Fibroblast of skin of back (primary cell): ENCODE measurements at regions not wholly inside any gene's neighbourhood (a gene's known extent, or its start where the extent isn't known, plus 50 kb on each side); places are given as distances from the start of the nearest gene placed in this dataset.
"Not testable (repeated sequence)": the region's sequence is repeated elsewhere in the genome, so short reads cannot be mapped to it uniquely, and the experiment has no call there.

Experiments used
- DNase-seq: peaks from one replicate; pipeline ENCODE4 v3.0.0-alpha.2; 2013

DNA sequence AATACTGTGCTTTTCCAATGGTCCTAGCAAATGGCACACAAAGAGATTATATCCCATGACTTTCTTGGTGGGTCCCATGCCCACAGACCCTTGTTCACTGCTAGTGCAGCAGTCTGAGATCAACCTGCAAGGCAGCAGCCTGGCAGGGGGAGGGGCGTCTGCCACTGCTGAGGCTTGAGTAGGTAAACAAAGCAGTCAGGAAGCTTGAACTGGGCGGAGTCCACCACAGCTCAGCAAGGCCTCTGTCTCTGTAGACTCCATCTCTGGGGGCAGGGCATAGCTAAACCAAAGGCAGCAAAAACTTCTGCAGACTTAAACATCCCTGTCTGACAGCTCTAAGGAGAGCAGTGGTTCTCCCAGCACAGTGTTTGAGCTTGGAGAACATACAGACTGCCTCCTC lies 82.9 kb downstream of the ZNF737 start:
- DNase-seq = no peak

DNA sequence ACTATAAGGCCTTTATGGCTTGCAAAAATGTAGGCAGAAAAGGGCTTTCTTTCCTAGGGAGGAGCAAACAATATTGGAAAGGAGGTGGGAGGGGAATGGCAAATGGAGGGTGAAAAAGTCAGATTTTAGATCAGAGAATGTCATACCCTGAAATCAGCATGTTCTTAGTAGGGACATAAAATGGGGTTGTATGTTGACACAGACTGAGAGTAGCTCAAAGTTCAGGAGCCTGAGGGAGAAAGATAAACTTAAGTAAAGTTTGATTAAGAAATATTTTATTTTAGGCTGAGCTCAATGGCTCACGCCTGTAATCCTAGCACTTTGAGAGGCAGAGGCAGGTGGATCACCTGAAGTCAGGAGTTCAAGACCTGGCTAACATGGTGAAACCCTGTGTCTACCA lies 83.8 kb downstream of the ZNF737 start:
- no peak for DNase-seq

DNA sequence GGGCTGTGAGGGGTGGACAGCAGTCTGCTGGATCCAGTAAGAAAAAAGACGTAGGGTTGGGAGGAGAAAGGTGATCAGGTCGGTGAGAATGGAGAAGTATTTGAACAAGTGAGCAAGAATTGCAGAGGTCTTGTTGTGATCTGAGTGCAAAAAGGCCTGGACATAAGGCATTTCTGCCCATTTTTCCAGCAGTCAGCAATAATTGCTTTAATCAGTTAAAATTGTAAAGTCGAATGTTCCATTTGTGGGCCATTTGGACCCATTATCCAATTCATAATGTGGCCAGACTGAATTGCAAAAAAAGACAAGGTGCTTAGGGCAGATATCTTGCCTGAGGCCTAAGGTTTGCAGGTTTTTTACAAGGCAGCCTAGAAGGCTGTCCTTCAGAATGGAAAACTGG lies 86.1 kb downstream of the ZNF737 start:
- DNase-seq = no peak

DNA sequence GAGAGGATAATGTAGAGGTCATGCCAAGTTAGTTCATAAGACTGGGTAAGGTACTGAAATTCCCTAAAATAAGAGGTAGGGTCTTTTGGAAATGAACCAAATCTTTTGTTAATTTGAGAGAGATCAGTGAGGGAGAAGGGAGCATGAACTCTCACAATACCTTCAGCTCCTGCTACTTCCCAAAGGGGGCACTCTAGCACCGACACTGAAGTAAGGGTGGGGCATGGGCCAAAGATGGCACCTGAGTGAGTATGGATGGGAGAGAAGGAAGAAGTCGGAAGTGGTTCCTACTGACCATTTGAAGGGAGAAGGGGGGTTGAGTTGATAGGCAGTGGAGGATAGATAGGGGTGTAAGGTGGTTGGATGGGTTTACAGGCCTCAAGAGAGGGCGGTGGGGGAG lies 86.6 kb downstream of the ZNF737 start:
- no peak for DNase-seq

DNA sequence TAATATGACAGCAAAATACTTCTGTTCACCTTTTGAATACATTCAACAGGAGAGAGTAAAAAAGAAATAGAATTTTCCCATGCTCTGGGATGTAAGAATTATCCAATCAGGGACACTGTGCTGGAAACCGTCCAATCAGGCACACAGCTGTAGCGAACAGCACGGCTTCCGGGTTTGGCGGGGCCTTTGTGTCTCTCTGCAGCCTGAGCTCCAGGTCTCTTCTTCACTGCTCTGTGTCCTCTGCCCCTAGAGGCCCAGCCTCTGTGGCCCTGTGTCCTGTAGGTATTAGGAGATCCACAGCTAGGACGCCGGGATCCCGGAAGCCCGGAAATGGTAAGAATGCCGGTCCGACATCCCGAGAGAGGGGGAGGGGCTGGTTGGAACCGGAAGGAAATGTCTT lies 92.7 kb downstream of the ZNF737 start:
- no peak for DNase-seq

DNA sequence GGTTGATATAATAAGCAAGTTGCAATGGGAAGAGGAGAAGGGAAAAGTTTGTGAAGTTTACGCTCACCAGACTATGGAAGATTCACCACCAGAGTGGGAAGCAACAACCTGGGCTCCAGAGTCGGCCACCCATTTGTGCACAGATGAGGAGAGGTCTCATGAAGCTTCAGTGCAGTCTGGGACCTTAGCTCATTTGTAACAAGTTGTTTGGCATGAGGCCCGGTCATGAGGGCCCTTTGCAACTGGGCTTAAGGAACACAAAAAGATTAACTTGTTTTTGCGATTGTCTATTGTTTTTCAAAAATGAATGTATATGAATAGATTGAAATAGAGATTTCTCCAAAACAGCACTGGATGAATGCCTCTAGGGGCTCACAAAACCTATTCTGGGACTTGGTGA lies 94.2 kb downstream of the ZNF737 start:
- DNase-seq = no peak

DNA sequence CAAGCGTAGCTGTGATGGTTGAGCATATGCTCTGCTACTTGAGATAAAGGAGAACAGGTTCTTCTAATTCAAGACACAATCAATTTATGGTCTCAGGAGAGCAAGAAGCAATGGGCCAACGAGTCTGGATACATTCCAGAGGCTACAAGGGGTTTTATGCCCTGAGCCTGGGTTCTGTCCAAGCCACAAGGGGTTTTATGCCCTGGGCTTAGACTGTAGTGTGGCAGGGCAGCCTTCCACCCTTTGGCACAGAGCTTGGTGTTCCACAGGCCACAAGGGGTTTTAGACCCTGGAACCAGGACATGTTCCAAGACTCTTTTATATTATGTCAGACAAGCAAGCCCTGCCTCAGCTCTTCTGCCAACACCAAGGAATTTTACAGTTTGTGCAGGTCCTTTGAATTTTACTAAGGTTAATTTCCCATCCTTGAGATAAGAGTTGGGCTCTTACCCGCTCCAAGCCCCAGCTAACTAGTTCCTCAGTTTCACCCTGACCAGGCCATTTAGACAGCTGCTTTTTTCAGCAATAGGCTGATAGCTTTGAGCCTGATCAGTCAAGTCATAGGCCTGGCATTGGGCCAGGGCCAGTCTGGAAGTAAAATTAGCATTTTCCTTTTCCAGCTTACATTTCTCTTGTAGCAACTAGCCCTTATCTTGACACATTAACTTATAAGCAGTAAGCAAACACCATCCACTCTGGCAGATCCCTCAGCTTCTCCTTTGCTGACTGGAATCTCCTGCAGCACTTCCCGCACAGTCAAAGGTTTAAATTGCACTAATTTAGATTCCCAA lies 95.0 kb downstream of the ZNF737 start:
- no peak for DNase-seq

DNA sequence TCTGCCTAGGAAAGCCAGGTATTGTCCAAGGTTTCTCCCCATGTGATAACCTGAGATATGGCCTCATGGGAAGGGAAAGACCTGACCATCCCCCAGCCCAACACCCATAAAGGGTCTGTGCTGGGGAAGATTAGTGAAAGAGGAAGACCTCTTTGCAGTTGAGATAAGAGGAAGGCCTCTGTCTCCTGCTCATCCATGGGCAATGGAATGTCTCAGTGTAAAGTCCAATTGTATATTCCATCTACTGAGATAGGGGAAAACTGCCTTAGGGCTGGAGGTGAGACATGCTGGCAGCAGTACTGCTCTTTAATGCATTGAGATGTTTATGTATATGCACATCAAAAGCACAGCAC lies 99.0 kb downstream of the ZNF737 start:
- DNase-seq = not testable (repeated sequence)

DNA sequence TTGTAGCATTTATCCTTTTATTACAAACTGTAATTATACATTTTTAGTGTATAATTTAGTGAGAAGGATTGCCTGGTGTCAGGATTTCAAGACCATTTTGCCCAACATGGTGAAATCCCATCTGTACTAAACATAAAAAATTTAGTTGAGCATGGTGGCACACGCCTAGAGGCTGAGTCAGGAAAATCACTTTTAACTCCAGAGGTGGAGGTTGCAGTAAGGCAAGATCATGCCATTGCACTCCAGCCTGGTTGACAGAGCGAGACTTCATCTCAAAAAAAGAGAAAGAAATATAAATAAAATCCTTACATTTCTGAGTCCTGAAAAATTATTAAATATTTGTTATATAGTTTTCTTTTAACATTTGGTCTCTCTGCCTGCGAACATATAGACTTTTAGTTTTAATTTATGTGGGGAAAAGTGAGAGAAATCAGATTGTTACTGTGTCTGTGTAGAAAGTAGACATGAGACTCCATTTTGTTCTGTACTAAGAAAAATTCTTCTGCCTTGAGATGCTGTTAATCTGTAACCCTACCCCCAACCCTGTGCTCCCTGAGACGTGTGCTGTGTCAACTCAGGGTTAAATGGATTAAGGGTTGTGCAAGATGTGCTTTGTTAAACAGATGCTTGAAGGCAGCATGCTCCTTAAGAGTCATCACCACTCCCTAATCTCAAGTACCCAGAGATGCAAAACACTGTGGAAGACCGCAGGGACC lies 99.5 kb downstream of the ZNF737 start:
- DNase-seq = not testable (repeated sequence)

DNA sequence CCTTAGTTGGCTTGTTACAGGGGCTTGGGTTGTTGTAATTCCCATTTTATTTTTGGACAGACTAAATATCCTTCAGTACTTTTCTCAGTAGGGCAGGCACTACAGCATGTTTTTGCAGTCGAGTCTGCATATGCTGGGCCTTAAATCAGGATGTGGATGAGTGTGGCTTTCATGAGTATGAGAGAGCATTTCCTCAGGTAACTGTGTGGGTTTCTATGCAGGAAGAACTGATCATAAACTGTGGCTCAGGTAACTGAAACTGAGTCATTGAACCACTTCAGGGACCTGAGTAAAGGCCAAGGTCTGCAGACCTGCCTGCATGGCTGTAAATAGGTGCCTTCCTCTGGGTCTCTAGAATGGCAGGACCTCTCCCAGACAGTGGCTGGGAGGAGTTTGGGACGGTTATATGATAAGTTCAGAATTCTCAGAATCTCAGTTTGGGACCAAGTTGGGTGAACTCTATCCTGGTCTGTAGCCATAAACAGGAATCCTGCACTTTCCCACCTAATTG lies 112.1 kb downstream of the ZNF737 start:
- no peak for DNase-seq

DNA sequence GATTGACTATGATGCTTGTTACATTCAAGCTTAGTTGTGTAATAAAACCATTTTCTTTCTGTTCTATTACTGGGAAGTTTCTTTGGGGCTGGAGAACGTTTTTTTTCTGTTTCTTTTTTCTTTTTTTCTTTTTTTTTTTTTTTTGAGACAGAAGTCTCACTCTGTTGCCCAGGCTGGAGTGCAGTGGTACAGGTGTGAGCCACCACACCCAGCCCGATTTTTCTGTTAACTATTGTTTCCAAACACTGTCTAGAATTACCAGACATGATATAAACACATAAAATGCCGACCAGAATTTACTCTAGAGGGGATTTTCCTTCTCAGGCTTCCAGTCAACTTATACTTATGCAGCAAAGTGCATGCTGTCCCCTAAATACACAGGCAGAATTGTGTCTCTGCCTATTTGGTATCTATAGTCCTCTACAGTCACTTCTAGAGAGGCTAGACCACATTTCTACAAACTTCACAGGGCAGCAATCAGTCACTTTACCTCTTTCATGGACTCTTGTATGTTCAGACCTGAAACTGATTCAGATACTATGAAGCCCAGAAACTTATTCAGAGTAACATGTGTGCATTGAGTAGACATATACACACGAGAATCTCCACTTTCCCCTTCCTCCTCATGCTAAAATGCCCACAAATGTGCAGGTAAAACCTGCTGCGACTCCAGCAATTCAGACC lies 121.2 kb downstream of the ZNF737 start:
- no peak for DNase-seq

DNA sequence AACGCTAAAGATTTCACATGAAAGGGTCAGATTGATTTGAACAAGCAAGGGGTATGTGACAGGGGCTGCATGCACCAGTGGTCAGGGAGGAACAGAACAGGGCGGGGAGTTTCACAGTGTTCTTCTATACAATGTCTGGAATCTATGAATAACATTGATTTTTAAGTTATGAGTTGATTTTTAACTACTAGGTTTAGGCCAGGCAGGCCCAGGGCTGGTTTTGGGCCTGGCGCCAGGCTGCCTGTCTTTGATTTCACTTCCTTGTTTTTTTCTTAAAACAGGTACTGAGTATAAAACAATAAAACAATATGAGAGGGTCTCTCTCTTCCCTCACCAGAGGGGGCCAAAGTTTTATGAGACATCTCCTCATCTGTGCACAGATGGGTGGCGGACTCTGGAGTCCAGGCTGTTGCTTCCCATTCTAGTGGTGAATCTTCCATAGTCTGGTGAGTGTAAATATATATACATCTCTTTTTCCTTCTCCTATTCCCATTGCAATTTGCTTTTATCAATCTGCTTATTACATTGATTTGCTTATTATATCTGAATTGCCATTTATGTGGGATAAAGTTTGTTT lies 133.2 kb downstream of the ZNF737 start:
- DNase-seq = not testable (repeated sequence)

DNA sequence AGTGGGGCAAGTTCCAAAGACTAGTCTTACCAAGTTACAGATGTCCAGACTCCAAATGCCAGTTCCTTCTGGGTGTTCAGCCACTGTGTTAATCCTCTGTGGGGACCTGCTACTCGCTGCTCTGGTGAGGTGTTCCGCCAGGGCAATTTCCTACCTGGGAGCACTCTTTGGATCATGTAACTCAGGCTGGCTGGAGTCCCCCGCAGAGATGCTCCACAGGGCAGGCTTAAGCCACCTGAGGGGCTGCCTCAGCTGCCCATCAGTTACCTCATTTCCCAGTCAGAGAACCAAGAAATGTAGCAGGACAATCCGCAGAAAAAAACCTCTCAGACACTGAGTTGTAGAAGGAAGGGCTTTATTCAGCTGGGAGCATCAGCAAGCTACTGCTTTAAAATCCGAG lies 133.8 kb downstream of the ZNF737 start:
- no peak for DNase-seq

DNA sequence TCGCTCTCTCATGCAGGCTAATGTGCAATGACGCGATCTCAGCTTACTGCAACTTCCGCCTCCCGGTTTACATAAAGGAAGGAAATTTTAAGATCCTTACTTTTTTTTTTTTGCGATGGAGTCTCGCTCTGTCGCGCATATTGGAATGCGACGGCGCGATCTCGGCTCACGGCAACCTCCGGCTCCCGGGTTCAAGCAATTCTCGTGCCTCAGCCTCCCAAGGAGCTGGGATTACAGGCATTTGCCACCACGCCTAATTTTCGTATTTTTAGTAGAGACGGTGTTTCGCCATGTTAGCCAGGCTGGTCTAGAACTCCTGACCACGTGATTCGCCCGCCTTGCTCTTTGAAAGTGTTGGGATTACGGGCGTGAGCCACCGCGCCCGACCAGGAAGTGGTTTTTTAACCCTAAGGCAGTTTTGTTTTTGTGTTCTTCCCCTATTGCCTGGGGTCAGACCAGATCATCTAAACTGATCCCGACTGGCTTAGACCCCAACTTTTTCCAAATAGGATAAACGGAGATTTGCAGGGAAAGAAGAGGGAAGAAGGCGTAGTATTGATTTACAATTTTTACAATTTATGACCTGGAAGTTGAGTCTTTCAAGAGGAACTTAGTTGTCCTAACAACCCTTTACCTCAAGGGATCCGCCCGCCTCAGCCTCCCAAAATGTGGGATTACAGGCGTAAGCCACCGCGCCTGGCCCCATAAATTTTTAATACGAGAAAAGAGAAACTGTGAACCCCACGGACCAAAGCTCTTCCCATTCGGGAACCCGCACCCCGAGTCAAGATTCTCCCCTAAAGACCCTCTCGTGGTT lies 142.0 kb downstream of the ZNF737 start:
- DNase-seq = peak; percentile 59

DNA sequence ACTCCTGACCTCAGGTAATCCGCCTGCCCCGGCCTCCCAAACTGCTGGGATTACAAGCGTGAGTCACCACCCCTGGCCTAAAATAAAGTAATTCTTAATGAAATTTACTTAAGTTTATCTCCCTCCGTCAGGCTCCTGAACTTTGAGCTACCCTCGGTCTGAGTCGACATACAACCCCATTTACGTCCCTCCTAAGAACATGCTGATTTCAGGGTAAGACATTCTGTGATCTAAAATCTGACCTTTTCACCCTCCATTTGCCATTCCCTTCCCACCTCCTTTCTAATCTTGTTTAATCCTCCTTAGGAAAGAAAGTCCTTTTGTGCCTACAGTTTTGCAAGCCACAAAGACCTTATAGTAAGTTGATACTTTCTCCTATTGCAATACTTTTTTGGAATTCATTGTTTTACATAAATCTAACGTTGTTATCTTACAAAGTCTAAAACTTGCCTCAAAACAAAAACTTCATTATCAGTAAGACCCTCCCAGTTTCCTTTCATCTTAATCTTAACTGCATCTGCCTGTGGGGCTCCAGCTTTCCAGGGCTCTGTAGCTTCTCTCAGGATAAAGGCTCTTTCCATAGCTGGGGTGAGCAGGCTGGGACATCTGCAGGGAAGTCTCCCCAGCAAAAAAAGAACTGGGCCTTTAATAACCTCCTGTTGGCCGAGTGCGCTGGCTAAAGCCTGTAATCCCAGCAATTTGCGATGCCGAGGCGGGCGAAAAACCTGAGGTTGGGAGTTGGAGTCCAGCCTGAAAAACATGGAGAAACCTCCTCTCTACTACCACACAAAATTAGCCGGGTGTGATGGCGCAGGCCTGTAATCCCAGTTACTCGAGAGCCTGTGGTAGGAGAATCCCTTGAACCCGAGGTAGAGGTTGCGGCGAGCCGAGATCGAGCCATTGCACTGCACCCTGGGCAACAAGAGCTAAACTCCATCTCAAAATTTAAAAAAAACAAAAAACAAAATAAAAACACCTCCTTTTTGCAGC lies 143.1 kb downstream of the ZNF737 start:
- no peak for DNase-seq

DNA sequence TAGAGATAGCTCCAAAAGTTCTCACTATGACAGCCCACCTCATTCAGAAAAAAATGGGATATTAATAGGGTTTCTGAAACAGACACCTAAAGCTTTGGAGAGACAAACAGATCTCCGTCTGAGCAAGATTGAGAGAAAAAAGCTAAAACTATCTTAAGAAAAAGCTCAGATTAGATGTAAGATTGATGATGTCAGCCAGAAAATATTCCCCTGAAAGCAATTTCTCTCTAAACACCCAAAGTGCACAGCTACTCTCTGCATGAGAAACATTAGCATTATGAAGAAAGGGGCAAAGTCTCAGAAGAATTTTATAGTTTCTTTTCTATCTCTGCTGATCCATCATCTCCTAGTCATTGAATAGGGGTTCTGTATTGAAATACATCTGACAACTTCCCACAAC lies 148.9 kb downstream of the ZNF737 start:
- no peak for DNase-seq

DNA sequence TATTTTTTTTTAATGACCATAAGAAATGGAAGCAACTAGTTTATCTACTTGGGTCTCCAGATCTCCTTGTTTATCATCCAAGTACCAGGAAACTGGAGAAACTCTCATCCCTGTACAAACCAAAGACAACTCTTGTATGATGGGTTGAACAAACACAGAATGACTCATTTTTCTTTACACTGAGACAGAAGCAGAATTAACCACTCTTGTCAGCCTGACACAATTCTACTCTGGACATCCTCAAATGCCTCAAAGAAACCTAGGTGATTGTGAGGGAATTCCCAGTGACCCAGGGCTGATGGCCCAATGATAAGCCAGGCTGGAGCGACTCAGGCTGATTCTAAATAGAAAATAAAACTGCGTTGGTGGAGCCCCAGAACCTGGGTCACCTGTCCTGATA lies 151.5 kb downstream of the ZNF737 start:
- no peak for DNase-seq

DNA sequence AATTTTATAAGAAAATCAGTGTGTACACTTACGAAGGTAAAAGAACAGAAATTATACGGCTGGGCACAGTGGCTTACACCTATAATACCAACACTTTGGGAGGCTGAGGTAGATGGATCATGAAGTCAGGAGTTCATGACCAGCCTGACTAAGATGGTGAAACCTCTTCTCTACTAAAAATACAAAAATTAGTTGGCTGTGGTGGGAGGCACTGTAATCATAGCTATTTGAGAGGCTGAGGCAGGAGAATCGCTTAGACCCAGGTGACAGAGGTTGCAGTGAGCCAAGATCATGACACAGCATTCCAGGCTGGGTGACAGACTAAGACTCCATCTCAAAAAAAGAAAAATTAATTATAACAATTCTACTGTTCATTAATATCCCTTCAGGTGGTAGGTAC lies 151.9 kb downstream of the ZNF737 start:
- DNase-seq = no peak

DNA sequence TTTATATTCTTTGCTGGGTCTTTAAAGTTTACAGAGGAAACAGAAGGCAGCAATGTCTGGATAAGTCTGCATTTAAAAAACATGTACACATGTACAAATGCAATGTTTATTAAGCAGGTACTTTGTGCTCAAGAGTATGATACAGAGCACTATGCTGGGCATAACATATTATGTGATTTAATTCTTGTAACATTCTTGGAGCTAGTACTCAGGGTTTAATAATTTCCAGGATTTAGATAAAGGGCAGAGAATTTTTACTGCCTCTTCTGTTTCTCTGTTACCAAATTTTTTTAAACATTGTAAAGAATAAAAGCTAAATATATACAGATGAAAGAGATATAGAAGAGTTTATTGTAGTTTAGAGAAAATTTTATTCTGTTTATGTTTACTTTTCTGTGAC lies 152.7 kb downstream of the ZNF737 start:
- no peak for DNase-seq

DNA sequence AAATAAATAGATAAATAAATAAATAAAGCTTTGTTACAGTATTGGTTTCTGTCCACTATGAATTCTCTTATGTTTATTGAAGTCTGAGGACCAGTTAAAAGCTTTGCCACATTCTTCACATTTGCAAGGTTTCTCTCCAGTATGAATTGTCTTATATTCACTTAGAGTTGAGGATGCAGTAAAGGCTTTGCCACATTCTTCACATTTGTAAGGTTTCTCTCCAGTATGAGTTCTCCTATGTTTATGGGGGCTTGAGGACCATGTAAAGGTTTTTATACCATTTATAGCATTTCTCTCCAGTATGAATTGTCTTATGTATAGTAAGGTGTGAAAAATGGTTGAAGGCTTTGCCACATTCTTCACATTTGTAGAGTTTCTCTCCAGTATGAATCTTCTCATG lies 168.3 kb downstream of the ZNF737 start:
- no peak for DNase-seq

DNA sequence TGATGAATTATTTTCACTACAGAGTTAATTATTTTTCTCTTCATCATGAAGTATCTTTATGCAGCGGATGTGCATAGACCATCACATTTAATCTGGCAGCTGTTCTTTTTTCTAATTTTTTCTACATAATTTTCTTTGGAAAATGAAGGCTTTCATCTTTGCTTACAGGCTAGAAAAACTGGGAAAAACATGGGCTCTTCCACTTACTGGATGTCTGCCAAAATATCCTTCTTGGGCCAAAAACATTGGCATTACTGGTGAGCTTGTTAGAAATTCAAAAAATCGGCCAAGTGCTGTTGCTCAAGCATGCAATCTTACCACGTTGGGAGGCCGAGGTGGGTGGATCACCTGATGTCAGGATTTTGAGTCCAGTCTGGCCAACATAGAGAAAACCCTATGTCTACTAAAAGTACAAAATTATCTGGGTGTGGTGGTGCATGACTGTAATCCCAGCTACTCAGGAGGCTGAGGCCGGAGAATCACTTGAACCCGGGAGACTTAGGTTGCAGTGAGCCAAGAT lies 176.8 kb downstream of the ZNF737 start:
- DNase-seq = no peak
